Duodenal mucosa (tissue), 2 donors: ENCODE measurements at regions not wholly inside any gene's neighbourhood (a gene's known extent, or its start where the extent isn't known, plus 50 kb on each side); places are given as distances from the start of the nearest gene placed in this dataset.

Experiments used
- H3K27ac ChIP-seq: one replicate; pipeline ENCODE4 v1.7.0; 2013; ENCODE audit warnings: low read depth, low read length
- H3K27me3 ChIP-seq, 2 donors: one replicate each; pipeline ENCODE4 v1.7.0; 2013; ENCODE audit warnings: low read length in 2 of 2, control low read depth in 1 of 2; ENCODE audit not compliant: insufficient read depth in 2 of 2, control insufficient read depth in 1 of 2
- H3K36me3 ChIP-seq, 2 donors: one replicate each; pipeline ENCODE4 v1.7.0; 2013; ENCODE audit warnings: low read length in 2 of 2, control low read depth in 1 of 2; ENCODE audit not compliant: insufficient read depth in 2 of 2, control insufficient read depth in 1 of 2
- H3K4me1 ChIP-seq, 2 donors: one replicate each; pipeline ENCODE4 v1.7.0; 2013; ENCODE audit warnings: low read length in 2 of 2, control low read depth in 1 of 2; ENCODE audit not compliant: insufficient read depth in 2 of 2, control insufficient read depth in 1 of 2
- H3K4me3 ChIP-seq, 2 donors: one replicate each; pipeline ENCODE4 v1.7.0; 2013; ENCODE audit warnings: low read length in 2 of 2, low read depth in 1 of 2
- H3K9ac ChIP-seq, 2 donors: one replicate each; pipeline ENCODE4 v1.7.0; 2013; ENCODE audit warnings: low read length in 2 of 2, low read depth in 1 of 2
- H3K9me3 ChIP-seq, 2 donors: one replicate each; pipeline ENCODE4 v1.7.0; 2013; ENCODE audit warnings: low read length in 2 of 2, control low read depth in 1 of 2; ENCODE audit not compliant: control insufficient read depth in 1 of 2

DNA sequence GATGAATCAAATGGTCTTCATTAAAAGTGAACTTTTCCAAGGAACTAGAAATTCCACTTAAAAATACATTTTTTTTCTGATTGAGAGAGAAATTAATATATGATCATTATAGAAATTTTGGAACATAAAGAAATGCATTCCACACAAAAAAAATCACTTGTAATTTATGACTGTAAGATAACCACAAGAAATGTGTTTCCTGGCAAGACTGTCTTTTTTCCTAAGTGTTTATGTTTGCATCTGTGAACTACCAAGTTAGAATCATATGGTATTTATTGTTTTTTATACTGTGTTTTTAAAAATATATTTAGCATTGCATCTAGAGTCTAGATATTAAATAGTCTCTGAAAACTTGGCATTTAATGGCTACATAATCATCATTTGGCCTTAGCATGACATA lies 726.8 kb downstream of the BCL11B start:
- Histone ChIP-seq H3K36me3 (no peaks in the 10 kb centered on the region), H3K27ac (no peak overlapping the region), H3K9ac (no peak overlapping the region), H3K4me1 (no peaks in the 10 kb centered on the region), H3K27me3 (no peaks in the 10 kb centered on the region), H3K4me3 (no peak overlapping the region), H3K9me3 (no peaks in the 10 kb centered on the region)

DNA sequence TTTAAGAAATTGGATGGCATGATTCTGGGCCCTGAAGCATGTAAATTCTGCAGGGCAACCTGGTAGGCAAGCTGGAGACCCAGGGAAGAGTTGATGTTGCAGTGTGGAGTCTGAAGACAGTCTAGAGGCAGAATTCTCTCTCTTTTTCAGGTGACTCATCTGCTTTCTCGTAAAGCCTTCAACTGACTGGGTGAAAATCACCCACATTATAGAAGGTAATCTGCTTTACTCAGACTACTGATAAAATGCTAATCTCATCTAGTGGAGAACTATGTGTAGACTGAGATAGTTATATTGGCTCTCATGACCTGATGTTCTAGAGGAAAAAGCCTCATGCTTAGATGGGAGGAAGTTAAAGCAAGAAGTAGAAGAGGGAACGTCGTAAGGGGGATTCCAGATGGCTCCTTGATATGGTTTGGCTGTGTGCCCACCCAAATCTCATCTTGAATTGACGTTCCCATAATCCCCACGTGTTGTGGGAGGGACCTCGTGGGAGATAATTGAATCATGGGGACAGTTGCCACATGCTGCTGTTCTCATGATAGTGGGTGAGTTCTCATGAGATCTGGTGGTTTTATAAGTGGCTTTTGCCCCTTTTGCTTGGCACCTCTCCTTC lies 723.8 kb downstream of the BCL11B start:
- Histone ChIP-seq H3K36me3 (no peaks in the 10 kb centered on the region), H3K27ac (no peak overlapping the region), H3K9me3 (no peaks in the 10 kb centered on the region), H3K27me3 (no peaks in the 10 kb centered on the region), H3K4me3 (no peak overlapping the region), H3K9ac (no peak overlapping the region), H3K4me1 (no peaks in the 10 kb centered on the region)

DNA sequence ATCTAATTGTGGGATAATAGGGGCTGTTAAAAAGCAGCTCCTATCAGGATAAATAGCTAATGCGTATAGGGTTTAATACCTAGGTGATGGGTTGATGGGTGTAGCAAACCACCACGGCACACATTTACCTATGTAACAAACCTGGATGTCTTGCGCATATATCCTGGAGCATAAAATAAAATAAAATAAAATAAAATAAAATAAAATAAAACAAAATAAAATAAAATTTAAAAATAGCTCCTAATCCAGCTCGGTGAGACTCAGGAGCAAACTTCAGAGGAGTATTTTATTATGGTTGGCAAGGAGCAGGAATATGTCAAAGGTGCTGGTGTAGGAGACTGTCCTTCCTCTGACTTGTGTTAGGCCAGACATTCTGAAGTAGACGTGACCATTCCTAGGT lies 721.0 kb downstream of the BCL11B start:
- H3K36me3 ChIP-seq: no peaks in the 10 kb centered on the region
- no peaks in the 10 kb centered on the region for H3K27me3 ChIP-seq
- H3K4me3 ChIP-seq: no peak overlapping the region
- H3K9ac ChIP-seq: no peak overlapping the region
- no peaks in the 10 kb centered on the region for H3K9me3 ChIP-seq
- H3K27ac ChIP-seq: no peak overlapping the region
- no peaks in the 10 kb centered on the region for H3K4me1 ChIP-seq

DNA sequence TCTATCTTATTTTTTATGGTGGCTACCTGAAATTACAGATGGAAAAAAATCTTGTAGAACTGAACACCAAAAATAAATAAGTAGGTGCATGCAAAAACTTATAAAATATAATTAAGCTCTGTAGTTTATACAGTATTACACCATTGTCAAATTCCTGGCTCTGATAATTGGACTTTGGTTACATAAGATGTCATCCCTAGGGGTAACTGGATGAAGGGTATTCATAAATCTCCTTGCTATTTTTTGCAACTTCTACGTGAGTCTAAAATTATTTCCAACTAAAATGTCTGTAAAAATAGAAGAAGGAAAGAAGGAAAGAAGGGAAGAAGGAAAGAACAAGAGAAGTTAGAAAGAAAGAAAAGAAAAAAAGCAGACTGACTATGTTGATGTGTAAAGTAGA lies 716.6 kb downstream of the BCL11B start:
- Histone ChIP-seq H3K4me3 (no peak overlapping the region), H3K36me3 (no peaks in the 10 kb centered on the region), H3K9me3 (no peaks in the 10 kb centered on the region), H3K9ac (no peak overlapping the region), H3K27ac (no peak overlapping the region), H3K4me1 (no peaks in the 10 kb centered on the region), H3K27me3 (no peaks in the 10 kb centered on the region)

DNA sequence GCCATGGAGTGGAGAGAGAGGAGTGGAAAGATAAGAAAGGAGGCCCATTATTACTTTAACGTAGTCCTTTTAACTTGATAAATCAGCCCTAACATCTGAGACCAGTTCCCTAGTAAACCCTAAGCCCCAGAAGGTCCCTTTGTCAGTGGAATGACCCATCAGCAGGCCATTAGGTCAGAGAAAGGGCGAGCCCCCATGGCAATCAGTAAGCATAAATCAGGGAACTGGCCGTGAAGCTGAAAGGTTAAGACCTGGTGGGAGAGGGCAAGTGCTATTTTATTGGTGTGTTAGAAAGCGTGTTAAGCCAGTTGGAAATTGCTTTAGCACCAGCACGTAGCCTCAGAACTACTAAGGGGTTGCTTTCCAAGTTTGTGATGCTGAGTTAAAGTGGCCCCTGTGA lies 708.0 kb downstream of the BCL11B start:
- H3K27ac ChIP-seq: no peak overlapping the region
- no peak overlapping the region for H3K4me3 ChIP-seq
- H3K4me1 ChIP-seq: no peaks in the 10 kb centered on the region
- H3K27me3 ChIP-seq: no peaks in the 10 kb centered on the region
- H3K36me3 ChIP-seq: no peaks in the 10 kb centered on the region
- H3K9me3 ChIP-seq: no peaks in the 10 kb centered on the region
- H3K9ac ChIP-seq: no peak overlapping the region

DNA sequence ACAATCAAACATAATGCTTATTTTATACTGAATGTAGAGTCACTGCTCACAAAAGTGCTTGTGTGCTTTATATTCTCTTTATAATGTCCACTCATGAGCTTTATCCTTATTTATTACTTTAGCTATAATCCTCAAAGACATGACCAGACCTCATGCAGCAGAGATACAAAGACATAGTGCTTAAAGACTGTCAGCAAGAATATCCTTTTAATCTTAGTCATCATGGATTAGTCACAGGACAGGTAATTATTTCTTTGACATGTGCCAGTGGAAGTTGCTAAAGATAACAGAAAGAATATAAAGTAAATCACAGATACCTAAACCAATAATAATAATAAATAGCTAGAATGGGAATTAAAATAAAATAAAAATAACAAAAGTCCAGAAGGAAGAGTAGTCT lies 707.5 kb downstream of the BCL11B start:
- Histone ChIP-seq H3K36me3 (no peaks in the 10 kb centered on the region), H3K27ac (no peak overlapping the region), H3K9me3 (no peaks in the 10 kb centered on the region), H3K4me3 (no peak overlapping the region), H3K4me1 (no peaks in the 10 kb centered on the region), H3K9ac (no peak overlapping the region), H3K27me3 (no peaks in the 10 kb centered on the region)

DNA sequence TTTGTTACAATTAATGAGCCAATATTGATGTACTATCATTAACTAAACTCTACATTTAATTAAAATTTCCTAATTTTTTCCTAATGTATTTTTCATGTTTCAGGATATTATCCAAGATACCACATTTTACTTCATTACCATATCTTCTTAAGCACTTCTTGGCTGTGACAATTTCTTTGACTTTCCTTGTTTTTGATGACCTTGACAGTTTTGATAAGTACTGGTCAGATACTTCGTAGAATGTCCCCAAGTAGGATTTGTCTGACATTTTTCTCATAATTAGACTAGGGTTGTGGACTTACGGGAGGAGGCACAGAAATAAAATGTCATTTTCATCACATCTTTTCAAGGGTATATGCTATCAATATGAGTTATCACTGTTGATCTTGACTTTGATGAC lies 700.9 kb downstream of the BCL11B start:
- Histone ChIP-seq H3K9me3 (peaks cover 0 to 4% of the 10 kb centered on the region in 2 donors), H3K36me3 (no peaks in the 10 kb centered on the region), H3K4me3 (no peak overlapping the region), H3K4me1 (no peaks in the 10 kb centered on the region), H3K9ac (no peak overlapping the region), H3K27ac (no peak overlapping the region), H3K27me3 (no peaks in the 10 kb centered on the region)

DNA sequence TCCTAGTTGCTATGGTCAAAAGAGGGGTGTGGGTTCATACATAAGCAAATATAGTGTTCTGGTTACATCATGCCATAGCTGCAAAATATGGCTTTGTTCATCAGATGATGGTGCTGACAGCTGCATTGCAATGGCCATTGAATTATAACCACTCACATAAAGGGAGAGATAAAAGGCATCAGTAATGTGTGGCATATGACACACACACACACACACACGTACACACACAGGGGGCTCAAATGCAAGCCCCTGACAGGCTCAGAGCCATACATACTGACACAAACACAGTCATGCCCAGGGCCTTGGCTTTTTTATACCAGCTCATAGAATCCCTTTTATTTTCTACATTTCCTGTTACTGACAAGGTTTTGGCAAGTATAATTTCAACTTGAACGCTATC lies 698.9 kb downstream of the BCL11B start:
- no peaks in the 10 kb centered on the region for H3K27me3 ChIP-seq
- no peak overlapping the region for H3K9ac ChIP-seq
- H3K27ac ChIP-seq: no peak overlapping the region
- peaks cover 0 to 4% of the 10 kb centered on the region in 2 donors for H3K9me3 ChIP-seq
- H3K36me3 ChIP-seq: no peaks in the 10 kb centered on the region
- no peaks in the 10 kb centered on the region for H3K4me1 ChIP-seq
- no peak overlapping the region for H3K4me3 ChIP-seq

DNA sequence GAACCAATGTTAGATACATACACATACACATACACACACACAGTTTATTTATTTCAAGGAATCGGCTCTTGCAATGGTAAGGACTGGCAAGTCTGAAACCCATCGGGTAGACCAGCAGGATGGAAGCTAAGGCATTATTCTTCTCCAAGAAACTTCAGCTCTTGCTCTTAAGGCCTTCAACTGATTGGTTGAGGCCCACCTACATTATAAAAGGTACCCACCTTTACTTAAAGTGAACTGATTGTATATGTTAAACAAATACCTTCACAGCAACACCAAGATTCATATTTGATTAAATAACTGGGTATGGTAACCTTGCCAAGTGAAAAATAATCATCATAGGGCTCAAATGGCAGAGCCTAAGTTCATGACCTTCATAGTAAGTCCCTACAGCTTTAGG lies 695.5 kb downstream of the BCL11B start:
- no peak overlapping the region for H3K27ac ChIP-seq
- H3K36me3 ChIP-seq: no peaks in the 10 kb centered on the region
- H3K4me1 ChIP-seq: no peaks in the 10 kb centered on the region
- no peaks in the 10 kb centered on the region for H3K27me3 ChIP-seq
- H3K9me3 ChIP-seq: peaks cover 0 to 2% of the 10 kb centered on the region in 2 donors
- H3K4me3 ChIP-seq: no peak overlapping the region
- no peak overlapping the region for H3K9ac ChIP-seq

DNA sequence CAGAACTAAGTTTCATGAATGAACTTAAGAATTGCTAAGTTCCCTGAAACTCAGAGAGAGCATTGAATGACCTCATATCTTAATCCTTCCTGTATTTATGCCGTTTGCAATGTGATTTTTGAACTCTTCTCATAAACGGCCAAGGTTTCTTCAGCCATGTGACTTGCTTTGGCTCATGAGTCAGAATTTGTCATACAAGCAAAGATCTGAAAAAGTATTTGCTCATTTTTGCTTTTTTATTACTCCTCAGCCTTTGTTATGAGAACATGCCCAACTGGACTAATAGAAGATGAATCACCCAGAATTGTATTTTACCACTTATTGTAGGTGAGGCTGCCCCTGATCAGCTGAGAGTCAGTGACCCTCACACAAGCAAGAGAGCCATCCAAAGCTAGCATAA lies 693.8 kb downstream of the BCL11B start:
- Histone ChIP-seq H3K27me3 (no peaks in the 10 kb centered on the region), H3K36me3 (no peaks in the 10 kb centered on the region), H3K9me3 (no peaks in the 10 kb centered on the region), H3K27ac (no peak overlapping the region), H3K4me1 (no peaks in the 10 kb centered on the region), H3K4me3 (no peak overlapping the region), H3K9ac (no peak overlapping the region)

DNA sequence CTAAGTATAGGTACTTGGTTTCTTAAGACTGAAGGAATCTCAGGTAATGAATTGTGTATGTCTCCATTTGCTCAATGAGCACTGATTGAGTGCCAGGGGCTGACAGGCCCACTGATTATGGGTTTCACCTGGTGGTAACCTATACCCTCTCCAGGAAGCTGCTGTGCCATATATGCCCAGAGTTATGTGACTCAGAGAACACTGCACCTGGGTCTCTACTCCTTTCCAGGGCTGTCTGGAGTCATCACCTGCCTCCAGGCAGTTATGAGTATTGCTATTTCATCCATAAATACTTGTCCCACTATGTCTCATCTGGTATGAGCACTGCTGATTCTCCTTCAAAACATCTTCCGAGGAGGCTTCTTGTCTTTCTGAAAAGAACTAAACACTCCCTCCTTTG lies 692.9 kb downstream of the BCL11B start:
- no peaks in the 10 kb centered on the region for H3K27me3 ChIP-seq
- no peak overlapping the region for H3K9ac ChIP-seq
- H3K36me3 ChIP-seq: no peaks in the 10 kb centered on the region
- no peak overlapping the region for H3K4me3 ChIP-seq
- H3K4me1 ChIP-seq: no peaks in the 10 kb centered on the region
- no peaks in the 10 kb centered on the region for H3K9me3 ChIP-seq
- no peak overlapping the region for H3K27ac ChIP-seq
